ENCODE measurements at regions not wholly inside any gene's neighbourhood (a gene's known extent, or its start where the extent isn't known, plus 50 kb on each side); places are given as distances from the start of the nearest gene placed in this dataset.
"Not testable (repeated sequence)": the region's sequence is repeated elsewhere in the genome, so short reads cannot be mapped to it uniquely, and the experiment has no call there.

DNA sequence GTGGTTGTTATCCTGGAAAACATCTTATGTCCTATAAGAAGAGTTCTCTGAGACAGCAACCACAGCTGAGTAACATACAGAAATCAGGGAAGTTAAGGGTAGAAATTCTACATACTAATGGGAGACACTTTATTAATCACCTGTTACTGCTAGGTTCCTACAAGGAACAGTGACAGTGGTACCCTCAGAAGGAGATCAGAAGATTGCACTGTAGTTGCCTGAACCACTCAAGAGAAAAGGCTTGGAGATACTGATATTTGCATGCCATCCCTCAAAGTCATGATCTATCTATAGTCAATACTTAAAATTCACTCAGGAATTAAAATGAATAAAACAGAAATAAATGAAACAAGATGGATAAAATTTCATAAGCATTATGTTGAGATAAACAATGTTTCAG is 136.0 kb downstream of the LMLN start:
- DNase-seq (ENCODE audit: low read depth in 3 of 3), result no peak

DNA sequence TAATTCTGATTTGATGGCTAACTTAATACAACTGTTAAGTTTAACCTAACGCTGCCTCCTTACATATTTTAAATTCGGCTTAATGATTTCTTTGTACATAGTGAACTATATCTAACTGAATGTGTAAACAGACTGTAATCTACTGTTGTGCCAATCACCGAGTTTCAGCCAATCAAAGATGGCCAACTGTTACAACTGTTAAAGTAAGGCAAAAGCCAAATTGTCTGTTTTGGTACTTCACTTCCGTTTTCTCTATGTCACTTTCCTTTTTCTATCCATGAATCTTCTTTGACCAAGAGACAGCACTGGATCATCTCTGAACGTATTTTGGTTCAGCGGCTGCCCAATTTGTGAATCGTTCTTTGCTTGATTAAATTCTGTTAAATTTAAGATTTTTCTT is 137.0 kb downstream of the LMLN start:
- no peak for DNase-seq (ENCODE audit: low read depth in 3 of 3)

DNA sequence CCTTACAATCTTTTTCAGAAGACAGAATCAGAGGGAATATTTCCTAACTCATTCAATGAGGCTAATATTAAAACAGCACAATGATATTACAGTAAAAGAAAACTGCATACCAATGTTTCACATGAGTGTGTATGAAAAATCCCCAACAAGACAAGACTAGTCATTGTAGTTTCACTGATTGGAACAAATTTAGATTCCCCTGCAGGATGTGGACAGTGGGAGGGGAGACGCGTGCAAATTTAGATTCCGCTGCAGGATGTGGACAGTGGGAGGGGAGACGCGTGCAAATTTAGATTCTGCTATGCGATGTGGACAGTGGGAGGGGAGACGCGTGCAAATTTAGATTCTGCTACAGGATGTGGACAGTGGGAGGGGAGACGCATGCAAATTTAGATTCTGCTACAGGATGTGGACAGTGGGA is 138.7 kb downstream of the LMLN start:
- DNase-seq (ENCODE audit: low read depth in 3 of 3), result not testable (repeated sequence)

DNA sequence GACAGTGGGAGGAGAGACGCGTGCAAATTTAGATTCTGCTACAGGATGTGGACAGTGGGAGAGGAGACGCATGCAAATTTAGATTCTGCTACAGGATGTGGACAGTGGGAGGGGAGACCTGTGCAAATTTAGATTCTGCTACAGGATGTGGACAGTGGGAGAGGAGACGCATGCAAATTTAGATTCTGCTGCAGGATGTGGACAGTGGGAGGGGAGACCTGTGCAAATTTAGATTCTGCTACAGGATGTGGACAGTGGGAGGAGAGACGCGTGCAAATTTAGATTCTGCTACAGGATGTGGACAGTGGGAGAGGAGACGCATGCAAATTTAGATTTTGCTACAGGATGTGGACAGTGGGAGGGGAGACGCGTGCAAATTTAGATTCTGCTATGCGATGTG is 143.1 kb downstream of the LMLN start:
- not testable (repeated sequence) for DNase-seq (ENCODE audit: low read depth in 3 of 3)

DNA sequence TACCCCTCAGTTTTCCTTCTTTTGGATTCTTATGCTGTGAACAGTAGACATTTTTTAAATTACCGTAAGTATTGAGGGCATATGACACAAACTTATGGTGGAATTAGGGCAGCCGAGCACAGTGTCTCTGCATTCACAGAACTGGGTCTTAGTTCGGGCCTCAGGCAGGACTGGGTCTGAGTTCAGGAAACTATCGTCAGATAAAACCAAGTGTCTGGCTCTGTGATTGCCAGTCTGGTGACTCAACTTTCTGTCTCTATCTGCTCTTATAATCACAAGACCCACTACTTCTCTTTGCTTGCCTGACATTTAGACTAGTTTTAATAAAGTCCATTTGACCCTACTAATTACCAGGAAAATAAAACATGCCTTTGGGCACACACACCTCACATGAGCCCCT is 146.2 kb downstream of the LMLN start:
- no peak for DNase-seq (ENCODE audit: low read depth in 3 of 3)

DNA sequence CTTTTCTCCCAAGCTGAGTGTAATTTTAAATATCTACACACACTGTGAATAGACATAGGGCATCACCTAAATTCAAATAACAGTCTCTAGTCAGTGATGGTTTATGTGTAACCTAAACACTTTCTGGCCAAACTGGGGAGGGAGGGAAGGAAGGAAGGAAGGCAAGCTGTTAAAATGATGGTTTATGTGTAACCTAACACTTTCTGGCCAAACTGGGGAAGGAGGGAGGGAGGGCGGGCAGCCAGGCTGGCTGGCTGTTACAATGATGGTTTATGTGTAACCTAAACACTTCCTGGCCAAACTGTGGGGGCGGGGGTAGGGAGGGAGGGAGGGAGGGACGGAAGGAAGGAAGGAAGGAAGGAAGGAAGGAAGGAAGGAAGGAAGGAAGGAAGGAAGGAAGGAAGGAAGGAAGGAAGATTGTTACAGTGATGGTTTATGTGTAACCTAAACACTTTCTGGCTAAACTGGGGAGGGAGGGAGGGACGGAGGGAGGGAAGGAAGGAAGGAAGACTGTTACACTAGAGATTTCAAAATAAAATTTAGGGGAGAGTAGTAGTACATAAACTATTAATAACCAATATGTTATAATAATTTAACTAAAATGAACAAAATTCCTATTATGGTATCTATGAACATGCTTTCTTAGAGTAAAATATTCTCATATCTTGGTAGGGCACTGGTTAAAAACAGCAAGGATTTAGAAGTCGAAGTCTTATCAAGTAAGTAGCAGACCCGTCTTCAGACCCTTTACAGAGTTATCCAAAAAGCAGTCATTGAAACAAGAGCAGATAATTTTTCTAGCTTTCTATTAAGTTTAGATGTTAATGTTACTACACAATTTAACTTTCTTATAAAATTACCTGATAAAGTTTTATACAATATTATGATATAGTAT is 148.1 kb downstream of the LMLN start:
- no peak for DNase-seq (ENCODE audit: low read depth in 3 of 3)

DNA sequence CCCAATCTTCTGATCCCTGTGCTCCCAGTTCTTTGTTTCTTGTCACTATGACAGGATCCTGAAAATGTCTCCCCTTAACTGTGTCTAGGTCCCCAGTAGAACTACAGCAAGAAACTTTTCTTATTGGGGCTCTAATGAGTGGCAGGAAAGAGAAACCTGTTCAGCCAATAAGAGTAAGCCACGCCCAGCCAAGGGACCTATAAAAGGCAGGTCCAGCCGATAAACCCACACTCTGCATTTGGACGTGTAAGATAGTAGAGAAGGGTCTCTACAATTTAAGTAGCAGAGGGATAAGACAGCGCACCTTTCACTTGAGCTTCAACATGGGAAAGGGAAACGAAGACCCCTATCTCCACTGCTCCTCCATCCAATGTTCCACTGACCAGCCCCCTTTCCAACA is 149.9 kb downstream of the LMLN start:
- no peak for DNase-seq (ENCODE audit: low read depth in 3 of 3)

DNA sequence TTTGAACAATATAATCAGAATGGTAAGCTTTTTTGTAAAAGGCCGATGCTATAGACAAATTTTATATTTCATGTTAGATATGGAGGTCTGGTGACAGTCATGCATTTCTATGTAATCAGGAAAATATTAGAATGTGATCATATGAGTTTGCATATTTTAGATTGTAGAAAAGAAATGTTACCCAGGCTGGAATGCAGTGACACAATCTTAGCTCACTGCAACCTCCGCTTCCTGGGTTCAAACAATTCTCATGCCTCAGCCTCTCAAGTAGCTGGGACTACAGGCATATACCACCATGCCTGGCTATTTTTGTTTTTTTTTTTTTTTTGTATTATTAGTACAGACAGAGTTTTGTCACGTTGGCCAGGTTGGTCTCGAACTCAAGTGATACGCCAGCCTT is 152.0 kb downstream of the LMLN start:
- DNase-seq (ENCODE audit: low read depth in 3 of 3), result no peak

DNA sequence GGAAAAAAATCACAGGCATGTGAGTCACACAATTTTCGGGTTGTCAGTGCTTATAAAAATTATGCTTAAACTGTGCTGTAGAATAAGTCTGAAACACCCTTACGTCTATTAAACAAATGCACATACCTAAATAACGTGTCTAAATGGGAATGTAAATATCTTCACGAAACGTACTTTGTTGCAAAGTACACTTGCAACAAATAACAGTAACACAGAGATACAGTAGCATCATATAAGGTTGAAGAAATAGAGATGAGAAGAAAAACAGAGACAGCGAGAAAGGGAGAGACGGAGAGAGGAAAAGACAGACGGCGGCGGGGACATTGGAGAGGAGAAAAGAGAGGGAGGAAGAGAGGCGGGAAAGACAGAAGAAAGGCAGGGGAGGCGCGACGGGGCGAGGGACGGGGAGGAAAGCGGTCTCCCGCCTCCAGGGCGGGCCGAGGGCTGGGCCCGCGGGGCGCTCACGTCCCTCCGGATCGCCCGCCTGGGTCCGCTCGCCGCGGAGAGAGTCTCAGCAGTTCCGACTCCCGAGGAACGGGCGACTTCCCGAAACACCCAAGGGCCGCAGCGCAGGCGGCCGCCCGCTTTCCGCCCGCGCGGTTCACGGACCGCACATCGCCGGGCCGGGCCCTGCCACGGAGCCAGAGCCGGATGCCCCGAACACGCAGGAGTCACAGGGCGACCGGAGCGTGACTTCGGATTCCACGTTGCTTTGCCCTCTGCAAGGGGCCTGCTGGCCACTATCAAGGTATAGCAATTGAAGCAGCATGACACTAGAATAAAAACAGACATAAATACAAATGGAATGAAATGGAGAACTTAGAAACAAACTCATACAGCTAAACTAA is 153.4 kb downstream of the LMLN start:
- no peak for DNase-seq (ENCODE audit: low read depth in 3 of 3)

DNA sequence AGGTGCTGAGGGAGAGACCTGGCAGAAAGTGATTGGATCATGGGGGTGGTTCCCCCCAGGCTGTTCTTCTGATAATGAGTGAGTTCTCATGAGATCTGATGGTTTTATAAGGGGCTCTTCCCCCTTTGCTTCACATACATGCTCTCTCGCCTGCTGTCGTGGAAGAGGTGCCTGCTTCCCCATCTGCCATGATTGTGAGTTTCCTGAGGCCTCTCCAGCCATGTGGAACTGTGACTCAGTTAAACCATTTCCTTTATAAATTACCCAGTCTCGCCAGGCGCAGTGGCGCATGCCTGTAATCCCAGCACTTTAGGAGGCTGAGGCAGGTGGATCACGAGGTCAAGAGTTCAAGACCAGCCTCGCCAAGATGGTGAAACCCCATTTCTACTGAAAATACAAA is 154.5 kb downstream of the LMLN start:
- DNase-seq (ENCODE audit: low read depth in 3 of 3), result not testable (repeated sequence)

DNA sequence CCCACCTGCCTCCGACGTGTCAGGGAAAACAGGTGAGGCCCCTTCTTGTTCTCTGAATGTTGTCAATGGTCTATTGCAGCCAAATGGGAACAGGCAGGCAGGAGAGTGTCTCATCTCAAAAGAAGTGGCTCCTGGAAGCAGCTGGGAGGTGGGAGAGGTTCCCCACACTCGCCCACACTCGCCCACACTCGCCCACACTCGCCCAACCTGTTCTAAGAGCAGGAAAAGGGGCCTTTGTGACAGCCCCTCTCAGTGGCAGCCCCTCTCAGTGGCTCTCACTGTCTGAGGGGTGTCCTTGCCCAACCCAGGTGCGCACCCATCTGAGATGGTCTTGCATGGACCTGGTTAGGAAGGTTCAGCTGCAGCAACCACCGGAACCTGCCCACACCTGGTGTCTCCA is 162.2 kb downstream of the LMLN start:
- not testable (repeated sequence) for DNase-seq (ENCODE audit: low read depth in 3 of 3)

DNA sequence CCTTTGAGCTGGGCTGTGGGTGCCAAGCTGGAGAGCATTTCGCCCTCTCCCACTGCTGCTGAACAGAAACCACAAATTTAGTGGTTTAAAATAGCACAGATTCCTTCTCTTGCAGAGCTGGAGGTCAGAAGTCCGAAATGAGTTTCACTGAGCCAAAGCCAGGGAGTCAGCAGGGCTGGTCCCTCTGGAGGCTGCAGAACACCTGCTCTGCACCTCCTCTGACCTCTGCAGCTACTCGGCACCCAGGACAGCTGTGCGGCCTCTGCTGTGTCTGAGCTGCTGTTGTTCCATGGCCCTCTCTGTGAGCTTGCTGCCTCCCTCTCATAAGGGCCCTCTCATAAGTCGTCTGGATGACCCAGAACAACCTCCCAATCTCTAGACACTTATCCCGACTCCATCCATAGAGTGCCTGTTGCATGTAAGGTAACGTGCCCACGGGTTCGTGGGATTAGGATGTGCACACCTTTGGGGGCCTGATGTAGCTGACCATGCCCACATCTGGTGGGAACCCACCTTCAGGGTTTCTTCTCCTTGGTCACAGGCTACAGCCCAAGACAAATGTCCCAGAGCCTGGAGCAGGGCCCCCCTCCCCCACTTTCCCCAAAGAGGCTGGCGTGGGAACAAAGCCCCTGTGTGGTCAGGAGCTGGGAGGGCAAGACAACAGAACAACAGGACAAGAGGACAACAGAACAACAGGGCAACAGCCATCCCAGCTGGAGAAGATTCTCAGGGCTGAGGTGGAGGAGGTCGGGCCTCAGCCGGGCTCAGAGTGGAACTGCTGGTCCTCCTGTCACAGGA is 177.2 kb downstream of the LMLN start:
- DNase-seq (ENCODE audit: low read depth in 3 of 3), result not testable (repeated sequence)

DNA sequence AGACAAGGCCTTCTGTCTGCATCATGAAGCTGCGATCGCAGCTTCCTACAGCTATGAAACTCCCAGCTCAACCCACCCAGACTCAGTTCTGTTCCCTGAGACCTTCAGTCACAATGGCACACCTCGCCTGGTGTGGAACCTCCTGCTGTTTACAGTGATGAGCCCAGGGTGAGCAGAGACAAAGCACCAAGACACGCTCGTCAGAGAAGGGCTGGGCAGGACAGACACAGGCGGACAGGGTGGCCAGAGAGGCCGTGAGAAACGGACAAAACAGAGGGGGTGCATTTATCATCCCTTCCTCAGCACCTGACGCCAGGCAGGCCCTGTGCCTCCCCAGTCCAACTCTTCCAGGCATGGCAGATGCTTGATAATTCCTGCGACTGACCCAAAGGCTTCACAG is 178.2 kb downstream of the LMLN start:
- DNase-seq (ENCODE audit: low read depth in 3 of 3), result not testable (repeated sequence)

DNA sequence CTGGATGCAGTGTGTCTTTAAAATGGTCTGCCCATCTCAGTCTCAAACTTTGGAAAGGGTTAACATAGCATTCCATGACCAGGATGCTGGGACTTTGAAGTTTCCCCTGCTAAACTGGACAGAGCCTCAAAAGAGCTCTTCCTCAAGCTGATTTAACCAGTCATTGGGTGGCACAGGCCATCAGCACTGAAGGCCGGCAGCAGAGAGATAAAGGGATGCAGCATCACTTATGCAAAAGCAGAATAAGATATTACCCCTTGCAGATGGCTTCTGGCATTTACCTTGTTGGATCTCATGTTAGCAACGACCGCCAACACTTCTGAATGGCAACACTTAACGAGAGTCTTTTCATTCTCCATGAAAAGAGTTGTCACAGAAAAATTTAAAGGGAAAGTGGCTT is 179.0 kb downstream of the LMLN start:
- not testable (repeated sequence) for DNase-seq (ENCODE audit: low read depth in 3 of 3)

DNA sequence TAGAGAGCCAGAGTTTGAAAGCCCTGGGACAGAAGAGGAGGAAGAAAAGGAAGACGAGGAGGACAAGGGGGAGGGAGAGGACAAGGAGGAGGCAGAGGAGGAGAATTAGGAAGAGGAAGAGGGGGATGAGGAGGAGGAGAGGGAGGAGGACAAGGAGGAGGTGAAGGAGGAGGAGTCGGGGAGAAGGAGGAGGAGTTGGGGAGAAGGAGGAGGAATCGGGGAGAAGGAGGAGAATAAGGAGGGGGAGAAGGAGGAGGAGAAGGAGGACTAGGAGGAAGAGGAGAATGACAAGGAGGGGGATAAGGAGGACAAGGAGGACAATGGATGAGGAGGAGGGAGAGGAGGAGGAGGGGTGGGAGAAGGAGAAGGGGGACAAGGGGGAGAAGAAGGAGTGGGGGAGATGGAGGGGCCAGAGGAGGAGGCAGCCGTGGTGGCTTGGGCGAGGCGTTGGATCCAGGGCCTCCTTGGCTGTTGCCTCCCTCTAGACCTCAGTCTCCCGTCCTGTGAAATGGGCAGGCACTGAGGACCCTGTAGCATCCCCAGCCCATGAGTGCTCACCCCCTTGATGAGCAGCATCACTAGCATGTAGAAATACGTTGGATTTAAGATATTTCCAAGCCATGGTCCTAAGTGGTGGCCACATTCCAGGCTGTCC is 179.6 kb downstream of the LMLN start:
- not testable (repeated sequence) for DNase-seq (ENCODE audit: low read depth in 3 of 3)

DNA sequence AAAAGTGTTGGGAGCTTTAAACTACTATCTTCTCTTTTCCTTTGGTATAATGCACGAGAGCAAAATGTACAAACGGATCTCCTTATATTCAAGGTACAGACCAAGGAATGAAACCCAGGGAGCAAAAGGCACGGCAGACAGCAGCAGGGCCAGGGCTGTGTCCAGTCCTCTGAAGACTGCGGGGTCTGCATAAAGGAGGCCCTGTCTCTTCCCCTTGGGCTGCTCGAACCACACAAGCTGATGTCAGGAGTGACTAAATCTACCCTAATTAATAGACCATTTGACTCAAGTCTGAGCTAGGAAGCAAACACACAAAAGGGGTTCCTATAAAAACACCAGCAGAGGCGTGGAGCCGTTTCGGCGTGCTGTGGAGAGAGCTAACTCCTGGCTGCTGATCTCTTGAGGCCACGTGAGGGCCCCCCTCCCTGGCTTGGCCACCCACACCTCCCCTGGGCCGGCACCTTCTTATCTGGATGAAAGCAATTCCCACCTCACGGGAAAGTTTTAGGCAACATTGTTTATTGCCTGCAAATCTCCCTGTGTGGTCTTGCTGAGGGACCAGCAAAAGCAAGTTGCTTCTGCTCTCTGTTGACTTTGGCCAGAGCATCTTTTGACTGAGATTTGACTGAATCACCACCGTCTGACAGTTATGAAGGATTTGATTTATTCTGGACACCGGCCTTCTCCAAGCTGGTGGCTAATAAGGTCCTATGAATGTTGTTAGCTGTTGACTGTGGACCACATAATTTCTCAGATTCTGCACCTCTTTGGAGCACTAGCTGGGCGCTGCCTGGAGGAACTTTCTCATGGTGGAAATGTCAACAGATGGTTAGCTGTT is 183.5 kb downstream of the LMLN start:
- DNase-seq (ENCODE audit: low read depth in 3 of 3), result not testable (repeated sequence)

DNA sequence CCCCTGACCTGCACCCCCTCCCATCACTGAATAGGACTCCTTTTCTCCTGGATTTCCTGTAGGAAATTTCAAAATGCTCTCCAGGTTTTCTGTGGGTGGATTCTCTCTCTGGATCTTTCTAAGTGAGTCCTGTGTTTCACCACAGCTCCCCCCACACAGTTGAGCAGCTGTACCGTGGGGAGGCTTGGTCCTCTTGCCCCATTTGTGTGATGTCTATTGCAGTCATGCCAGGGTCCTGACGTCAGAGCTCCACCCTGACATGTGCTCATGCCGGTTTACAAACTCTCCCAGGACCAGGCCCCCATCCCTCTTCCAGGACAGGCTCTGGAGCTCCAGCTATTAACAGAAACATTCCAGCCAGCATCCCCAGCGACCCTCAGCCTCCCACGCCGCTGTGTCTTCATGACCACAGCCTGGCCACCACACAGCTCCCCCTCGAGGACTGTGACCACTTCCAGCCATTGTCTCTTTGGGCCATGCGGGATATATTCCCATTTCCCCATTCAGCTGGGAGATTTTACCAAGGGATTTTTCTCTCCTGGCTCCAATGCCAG is 185.3 kb downstream of the LMLN start:
- DNase-seq (ENCODE audit: low read depth in 3 of 3), result not testable (repeated sequence)

DNA sequence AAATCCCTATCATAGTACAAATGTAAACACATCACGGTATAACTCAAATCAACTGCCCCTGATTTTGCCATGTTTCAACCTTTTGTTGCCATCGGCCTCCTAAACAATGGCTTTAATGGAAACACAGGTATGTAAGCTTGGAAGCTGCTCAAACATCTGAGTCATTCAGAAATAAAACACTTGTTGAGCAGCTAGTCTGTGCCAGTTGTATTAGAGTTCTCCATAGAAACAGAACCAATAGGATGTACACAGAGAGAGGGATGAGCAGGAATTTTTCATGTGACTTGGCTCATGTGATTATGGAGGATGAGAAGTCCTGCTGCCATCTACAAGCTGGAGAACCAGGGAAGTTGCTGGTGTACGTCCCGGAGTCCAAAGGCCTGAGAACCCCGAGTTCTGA is 186.1 kb downstream of the LMLN start:
- not testable (repeated sequence) for DNase-seq (ENCODE audit: low read depth in 3 of 3)

DNA sequence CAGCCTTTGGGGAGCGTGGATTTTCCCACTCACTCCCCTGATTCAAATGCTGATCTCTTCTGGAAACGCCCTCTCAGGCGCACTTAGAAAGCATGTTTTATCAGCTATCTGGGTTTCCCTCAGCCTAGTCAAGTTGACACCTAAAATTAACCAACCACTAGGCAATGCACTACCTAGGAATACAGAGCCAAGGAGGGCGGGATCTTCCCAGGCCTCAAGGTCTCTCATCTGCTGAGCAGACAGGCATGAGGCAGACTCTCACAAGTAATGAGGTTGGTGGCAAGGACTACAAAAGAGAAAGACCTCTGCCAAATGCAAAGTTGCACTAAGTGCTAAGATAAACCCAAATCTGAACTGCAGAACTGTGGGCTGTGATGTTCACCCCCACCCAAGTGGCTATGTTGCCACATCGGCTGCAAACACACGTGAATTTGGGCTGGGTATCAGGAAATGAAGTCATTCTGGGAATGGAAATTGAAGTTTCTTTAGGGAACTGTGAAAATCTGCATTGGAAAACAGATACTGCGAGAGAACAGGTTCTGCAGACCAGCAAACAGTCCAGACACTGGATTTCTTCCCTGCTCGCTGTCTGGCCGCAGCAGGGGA is 186.6 kb downstream of the LMLN start:
- DNase-seq (ENCODE audit: low read depth in 3 of 3), result not testable (repeated sequence)

DNA sequence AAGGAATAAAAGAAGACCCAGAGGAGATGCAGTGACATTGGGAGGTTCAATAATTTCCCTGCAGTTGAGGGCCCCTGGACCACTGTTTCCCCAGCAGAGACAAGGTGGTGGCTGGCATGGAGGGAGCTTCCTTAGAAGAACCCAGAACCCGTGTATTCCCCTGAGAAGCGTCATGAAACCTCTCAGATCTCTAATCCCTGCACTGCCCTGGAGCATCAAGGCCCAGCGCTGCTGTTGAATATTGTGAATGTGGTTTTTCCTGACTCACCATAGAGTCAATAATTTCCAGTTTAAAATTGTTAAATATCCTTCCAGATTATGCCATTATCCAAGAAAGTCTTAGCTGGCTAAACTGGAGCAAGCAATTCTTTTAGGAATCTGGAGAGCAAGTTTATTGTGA is 187.2 kb downstream of the LMLN start:
- DNase-seq (ENCODE audit: low read depth in 3 of 3), result not testable (repeated sequence)

Measured in stimulated activated CD4-positive, alpha-beta T cell treated with anti-CD3 and anti-CD28 coated beads, TNF-alpha, amount 100 ng/mL, for 48 hours (primary cell).